H9 (cell line): ENCODE measurements at regions not wholly inside any gene's neighbourhood (a gene's known extent, or its start where the extent isn't known, plus 50 kb on each side); places are given as distances from the start of the nearest gene placed in this dataset.

Source experiments
- DNase-seq: peaks from one replicate; pipeline ENCODE4 v3.0.0-alpha.2; 2017
- H2AFZ ChIP-seq: one replicate; pipeline ENCODE4 v1.6.1; 2013; ENCODE audit warnings: mild to moderate bottlenecking, low read length, control low read depth, moderate library complexity
- H2AK5ac ChIP-seq: 2 replicates; pipeline ENCODE4 v1.6.1; 2013; ENCODE audit warnings: low read length, control low read depth, mixed read lengths; ENCODE audit not compliant: insufficient read length
- H2BK120ac ChIP-seq: one replicate; pipeline ENCODE4 v1.6.1; 2013; ENCODE audit warnings: low read depth, mild to moderate bottlenecking, low read length, control low read depth, inconsistent platforms; ENCODE audit not compliant: poor library complexity, severe bottlenecking
- H2BK12ac ChIP-seq: 2 replicates; pipeline ENCODE4 v1.6.1; 2013; ENCODE audit warnings: low read length, control low read depth, mixed read lengths, low read depth; ENCODE audit not compliant: insufficient read length
- H2BK15ac ChIP-seq: 2 replicates; pipeline ENCODE4 v1.6.1; 2013; ENCODE audit warnings: low read depth, low read length, control low read depth
- H2BK20ac ChIP-seq: one replicate; pipeline ENCODE4 v1.6.1; 2013; ENCODE audit warnings: low read depth, mild to moderate bottlenecking, low read length, control low read depth, inconsistent platforms; ENCODE audit not compliant: poor library complexity, severe bottlenecking
- H2BK5ac ChIP-seq: 2 replicates; pipeline ENCODE4 v1.6.1; 2013; ENCODE audit warnings: low read length, control low read depth, mixed read lengths; ENCODE audit not compliant: insufficient read length
- H3K14ac ChIP-seq: 2 replicates; pipeline ENCODE4 v1.6.1; 2013; ENCODE audit warnings: low read length, control low read depth; ENCODE audit not compliant: insufficient read depth
- H3K18ac ChIP-seq: 2 replicates; pipeline ENCODE4 v1.6.1; 2013; ENCODE audit warnings: low read depth, mild to moderate bottlenecking, mixed read lengths, low read length, control low read depth; ENCODE audit not compliant: insufficient read length
- H3K23ac ChIP-seq: 2 replicates; pipeline ENCODE4 v1.6.1; 2013; ENCODE audit warnings: low read length, control low read depth, mixed read lengths, low read depth; ENCODE audit not compliant: insufficient read length
- H3K23me2 ChIP-seq: 2 replicates; pipeline ENCODE4 v1.6.1; 2013; ENCODE audit warnings: low read depth, mild to moderate bottlenecking, mixed read lengths, low read length, control low read depth; ENCODE audit not compliant: insufficient read length, poor library complexity, severe bottlenecking
- H3K27ac ChIP-seq: 2 replicates; pipeline ENCODE4 v1.5.1; 2013; ENCODE audit warnings: low read length, control low read depth, mixed read lengths, low read depth; ENCODE audit not compliant: insufficient read length
- H3K27me3 ChIP-seq: 2 replicates; pipeline ENCODE4 v1.6.1; 2013; ENCODE audit warnings: low read length, control low read depth, inconsistent platforms; ENCODE audit not compliant: insufficient read depth
- H3K4ac ChIP-seq: 2 replicates; pipeline ENCODE4 v1.6.1; 2013; ENCODE audit warnings: low read depth, mild to moderate bottlenecking, control low read depth, inconsistent platforms, low read length, moderate library complexity
- H3K4me1 ChIP-seq: 2 replicates; pipeline ENCODE4 v1.6.1; 2013; ENCODE audit warnings: low read length, control low read depth, inconsistent platforms; ENCODE audit not compliant: insufficient read depth
- H3K4me2 ChIP-seq: 2 replicates; pipeline ENCODE4 v1.6.1; 2013; ENCODE audit warnings: low read length, control low read depth, mixed read lengths; ENCODE audit not compliant: insufficient read length, insufficient read depth
- H3K56ac ChIP-seq: 2 replicates; pipeline ENCODE4 v1.6.1; 2013; ENCODE audit warnings: low read depth, mild to moderate bottlenecking, mixed read lengths, low read length, control low read depth; ENCODE audit not compliant: insufficient read length
- H3K79me1 ChIP-seq: 2 replicates; pipeline ENCODE4 v1.6.1; 2013; ENCODE audit warnings: low read depth, mild to moderate bottlenecking, moderate library complexity, low read length, control low read depth, inconsistent platforms; ENCODE audit not compliant: insufficient read depth, poor library complexity, severe bottlenecking
- H3K79me2 ChIP-seq: 2 replicates; pipeline ENCODE4 v1.6.1; 2013; ENCODE audit warnings: low read length, control low read depth, inconsistent platforms; ENCODE audit not compliant: insufficient read depth
- H3K9ac ChIP-seq: 2 replicates; pipeline ENCODE4 v1.6.1; 2013; ENCODE audit warnings: low read length, control low read depth, mixed read lengths; ENCODE audit not compliant: insufficient read length; ENCODE audit errors: extremely low read depth
- H3K9me3 ChIP-seq: one replicate; pipeline ENCODE4 v1.6.1; 2013; ENCODE audit warnings: low read depth, low read length, inconsistent platforms; ENCODE audit not compliant: control insufficient read depth
- H3T11ph ChIP-seq: one replicate; pipeline ENCODE4 v1.6.1; 2013; ENCODE audit warnings: mild to moderate bottlenecking, low read length, control low read depth, inconsistent platforms
- H4K20me1 ChIP-seq: one replicate; pipeline ENCODE4 v1.6.1; 2013; ENCODE audit not compliant: control insufficient read depth, insufficient read length, insufficient read depth
- H4K5ac ChIP-seq: 2 replicates; pipeline ENCODE4 v1.6.1; 2013; ENCODE audit warnings: low read depth, mild to moderate bottlenecking, mixed read lengths, low read length, control low read depth; ENCODE audit not compliant: insufficient read length
- H4K8ac ChIP-seq: replicated peaks from 2 replicates; pipeline ENCODE4 v1.6.1; 2013; ENCODE audit warnings: low read length, control low read depth, mixed read lengths, low read depth; ENCODE audit not compliant: insufficient read length
- H4K91ac ChIP-seq: 2 replicates; pipeline ENCODE4 v1.6.1; 2013; ENCODE audit warnings: low read depth, mild to moderate bottlenecking, moderate library complexity, mixed read lengths, low read length, control low read depth; ENCODE audit not compliant: insufficient read length
- H3K27ac Mint-ChIP-seq, 3 experiments: 2 replicates in 2 of 3; 3 replicates in 1 of 3; pipeline ENCODE4 v1.8.0; 2020 to 2021; ENCODE audit warnings: mixed read lengths in 3 of 3, mild to moderate bottlenecking in 1 of 3, moderate library complexity in 1 of 3
- H3K27me3 Mint-ChIP-seq: 2 replicates; pipeline ENCODE4 v1.8.0; 2021; ENCODE audit warnings: low read depth, mild to moderate bottlenecking, moderate library complexity, mixed read lengths
- H3K36me3 Mint-ChIP-seq, 3 experiments: 2 replicates in 2 of 3; 3 replicates in 1 of 3; pipeline ENCODE4 v1.8.0; 2020 to 2021; ENCODE audit warnings: low read depth in 3 of 3, mixed read lengths in 3 of 3; ENCODE audit not compliant: insufficient read depth in 1 of 3
- H3K4me1 Mint-ChIP-seq, 2 experiments: 2 replicates each; pipeline ENCODE4 v1.8.0; 2020; ENCODE audit warnings: mixed read lengths in 2 of 2
- H3K4me3 Mint-ChIP-seq, 2 experiments: 2 replicates in 1 of 2; 3 replicates in 1 of 2; pipeline ENCODE4 v1.8.0; 2020 to 2021; ENCODE audit warnings: mild to moderate bottlenecking in 2 of 2, mixed read lengths in 2 of 2, moderate library complexity in 1 of 2
- H3K9me3 Mint-ChIP-seq, 2 experiments: 2 replicates in 1 of 2; 3 replicates in 1 of 2; pipeline ENCODE4 v1.8.0; 2020; ENCODE audit warnings: mild to moderate bottlenecking in 2 of 2, mixed read lengths in 2 of 2, moderate library complexity in 1 of 2
- WGBS: extraction: QIAGEN DNeasy Blood & Tissue Kit; methylation state at CpG from one replicate; pipeline ENCODE4 v1.1.7; 2013; ENCODE audit warnings: missing lambda C conversion rate, low lambda C conversion rate, mixed read lengths; ENCODE audit not compliant: insufficient read length; ENCODE audit errors: extremely low coverage; 5-methylcytosine and 5-hydroxymethylcytosine counted together
- TF ChIP-seq, protein P1 (sequence below): fragments of 200-600 bp; sonication (generic); conservative IDR thresholded peaks from 3 replicates; pipeline ENCODE4 v1.8.0; 2021; ENCODE audit warnings: antibody characterized with exemption, mild to moderate bottlenecking

DNA sequence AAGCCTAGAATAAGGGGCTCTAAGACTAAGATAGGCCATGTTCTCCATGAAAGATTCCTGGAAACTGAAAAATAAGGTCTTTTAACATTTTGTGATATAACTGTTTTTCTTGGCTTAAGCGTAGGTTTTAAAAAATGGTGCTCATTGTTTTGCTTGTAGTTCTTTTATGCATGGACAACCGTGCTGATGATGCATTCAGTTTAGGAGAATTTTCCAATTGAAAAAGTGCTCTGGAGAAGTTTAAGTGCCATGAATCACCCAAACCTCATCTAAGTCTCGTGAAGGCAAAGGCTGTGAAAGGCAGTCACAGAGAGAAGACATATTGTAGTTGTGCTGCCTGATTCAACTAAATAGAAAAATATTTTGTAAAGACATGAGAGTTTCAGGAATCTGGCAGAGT lies 111.8 kb upstream of the GAREM1 start:
- Histone ChIP-seq H3K18ac (no peak overlapping the region), H3K23me2 (no peaks in the 10 kb centered on the region), H3K4me2 (no peak overlapping the region), H3K27me3 (no peaks in the 10 kb centered on the region), H2AK5ac (no peak overlapping the region), H3K27ac (no peak overlapping the region), H2BK12ac (no peak overlapping the region), H2BK5ac (no peak overlapping the region), H3K23ac (no peak overlapping the region), H3K14ac (no peak overlapping the region), H4K5ac (no peak overlapping the region), H3K79me2 (no peaks in the 10 kb centered on the region), H3K4ac (no peak overlapping the region), H3T11ph (no peak overlapping the region), H3K9me3 (peaks cover 5% of the 10 kb centered on the region), H2BK15ac (no peak overlapping the region), H3K56ac (no peak overlapping the region), H2BK120ac (no peak overlapping the region), H4K8ac (no peak overlapping the region), H2BK20ac (no peak overlapping the region), H4K91ac (no peak overlapping the region), H4K20me1 (no peaks in the 10 kb centered on the region), H3K9ac (no peak overlapping the region), H3K79me1 (no peaks in the 10 kb centered on the region), H3K4me1 (no peaks in the 10 kb centered on the region; the same call in 1 of the 2 replicates), H2AFZ (no peak overlapping the region)
- Mint-ChIP-seq H3K27ac (no peak overlapping the region), H3K4me1 (peaks cover 8 to 14% of the 10 kb centered on the region in 2 experiments), H3K36me3 (peaks cover 0 to 14% (median 11%) of the 10 kb centered on the region in 3 experiments), H3K27me3 (no peaks in the 10 kb centered on the region), H3K4me3 (no peak overlapping the region), H3K9me3 (peaks cover 18 to 19% of the 10 kb centered on the region in 2 experiments)
- TF ChIP-seq, protein P1, sequence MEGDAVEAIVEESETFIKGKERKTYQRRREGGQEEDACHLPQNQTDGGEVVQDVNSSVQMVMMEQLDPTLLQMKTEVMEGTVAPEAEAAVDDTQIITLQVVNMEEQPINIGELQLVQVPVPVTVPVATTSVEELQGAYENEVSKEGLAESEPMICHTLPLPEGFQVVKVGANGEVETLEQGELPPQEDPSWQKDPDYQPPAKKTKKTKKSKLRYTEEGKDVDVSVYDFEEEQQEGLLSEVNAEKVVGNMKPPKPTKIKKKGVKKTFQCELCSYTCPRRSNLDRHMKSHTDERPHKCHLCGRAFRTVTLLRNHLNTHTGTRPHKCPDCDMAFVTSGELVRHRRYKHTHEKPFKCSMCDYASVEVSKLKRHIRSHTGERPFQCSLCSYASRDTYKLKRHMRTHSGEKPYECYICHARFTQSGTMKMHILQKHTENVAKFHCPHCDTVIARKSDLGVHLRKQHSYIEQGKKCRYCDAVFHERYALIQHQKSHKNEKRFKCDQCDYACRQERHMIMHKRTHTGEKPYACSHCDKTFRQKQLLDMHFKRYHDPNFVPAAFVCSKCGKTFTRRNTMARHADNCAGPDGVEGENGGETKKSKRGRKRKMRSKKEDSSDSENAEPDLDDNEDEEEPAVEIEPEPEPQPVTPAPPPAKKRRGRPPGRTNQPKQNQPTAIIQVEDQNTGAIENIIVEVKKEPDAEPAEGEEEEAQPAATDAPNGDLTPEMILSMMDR, result no peak
- no CpG with 5 or more reads among the region's 3 CpGs for WGBS
- DNase-seq, result no peak
